GM21825 (cell line): ENCODE measurements at regions not wholly inside any gene's neighbourhood (a gene's known extent, or its start where the extent isn't known, plus 50 kb on each side); places are given as distances from the start of the nearest gene placed in this dataset.

Experiments
- ATAC-seq: cut with Tn5 transposase; IDR thresholded peaks from one replicate; pipeline ENCODE4 v1.9.1; 2021; ENCODE audit warnings: mild to moderate bottlenecking, moderate library complexity; ENCODE audit not compliant: unreplicated experiment

DNA sequence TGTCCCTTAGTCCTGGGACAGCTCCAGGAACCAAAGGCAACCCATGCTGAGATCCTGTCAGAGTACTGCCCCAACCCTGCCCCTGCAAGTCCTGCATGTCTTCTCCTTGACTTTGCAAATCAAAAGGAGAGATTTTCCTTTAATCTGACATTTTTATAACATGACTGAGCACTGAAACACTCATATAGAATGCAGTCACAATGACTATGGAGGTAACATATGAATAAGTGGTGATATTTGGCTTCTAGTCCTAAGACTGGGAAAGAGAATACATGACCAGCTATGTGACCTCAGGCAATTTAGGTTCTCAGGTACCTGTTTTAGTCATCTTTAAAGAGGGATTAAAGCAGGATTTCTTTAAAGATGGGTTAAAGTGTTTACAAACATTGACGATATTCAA is 941.6 kb upstream of the CDH8 start:
- no peak for ATAC-seq

DNA sequence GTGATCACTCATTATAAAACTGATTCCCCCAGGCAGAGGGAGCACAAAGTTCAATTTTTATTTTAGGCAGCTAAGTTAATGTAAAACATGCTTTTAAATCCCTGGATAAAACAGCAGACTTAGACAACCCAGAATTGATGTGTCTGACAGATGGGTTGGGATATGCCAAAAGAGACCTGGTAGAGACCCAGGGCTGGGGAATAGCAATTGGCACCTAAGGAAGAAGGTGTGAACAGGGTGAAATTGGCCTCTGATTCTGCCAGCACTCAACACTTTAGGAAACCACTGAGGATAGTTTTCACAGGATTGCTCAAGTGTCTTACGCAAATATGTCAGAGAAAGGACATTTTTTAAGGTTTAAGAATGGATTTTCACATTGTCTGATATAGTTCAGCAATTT is 938.2 kb upstream of the CDH8 start:
- no peak for ATAC-seq

DNA sequence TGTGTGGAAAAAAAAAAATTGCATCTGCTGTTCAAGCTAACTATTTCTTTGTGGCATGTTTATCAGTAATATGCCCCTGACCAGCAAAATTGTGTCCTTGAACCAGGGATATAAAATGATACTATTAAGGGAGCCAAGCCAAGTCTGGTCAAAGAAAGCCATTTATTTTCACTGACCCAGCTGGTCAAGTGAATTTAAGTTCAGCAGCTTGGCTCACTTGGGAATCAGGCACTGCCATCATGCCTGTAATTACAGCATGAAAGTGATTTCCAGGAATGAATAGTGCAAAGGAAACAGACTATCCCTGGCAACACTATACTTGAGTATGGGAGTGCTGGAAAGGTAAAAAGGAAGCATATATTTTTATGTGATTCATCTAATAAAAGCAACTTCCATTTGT is 934.6 kb upstream of the CDH8 start:
- no peak for ATAC-seq

DNA sequence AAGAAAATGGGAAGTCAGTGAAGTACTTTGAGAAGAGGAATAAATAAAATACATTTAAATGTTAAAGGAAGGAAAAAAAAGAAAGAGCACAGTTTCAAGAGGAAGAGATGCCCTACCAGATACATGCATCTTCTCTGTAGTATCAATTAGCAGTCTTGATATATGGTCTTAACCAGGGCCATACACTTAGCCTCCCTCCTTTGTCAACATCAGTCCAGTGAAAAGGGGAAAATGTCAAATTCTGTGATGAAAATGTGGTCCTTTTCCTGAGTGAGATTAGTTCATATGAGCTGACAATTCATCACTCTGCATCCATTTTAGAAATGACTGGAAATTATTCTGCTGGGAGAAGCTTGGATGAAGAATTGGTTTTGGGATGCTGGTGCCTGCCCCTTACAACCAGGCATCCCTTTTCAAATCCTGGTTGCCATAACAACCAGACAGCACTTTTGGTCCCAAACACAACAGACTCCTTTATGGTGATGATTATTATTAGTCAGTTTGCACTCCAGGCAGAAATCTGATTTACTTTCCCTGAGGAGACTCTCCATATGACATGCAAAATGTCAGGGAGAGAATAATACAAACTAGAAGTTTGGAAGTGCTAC is 933.6 kb upstream of the CDH8 start:
- ATAC-seq, result no peak

DNA sequence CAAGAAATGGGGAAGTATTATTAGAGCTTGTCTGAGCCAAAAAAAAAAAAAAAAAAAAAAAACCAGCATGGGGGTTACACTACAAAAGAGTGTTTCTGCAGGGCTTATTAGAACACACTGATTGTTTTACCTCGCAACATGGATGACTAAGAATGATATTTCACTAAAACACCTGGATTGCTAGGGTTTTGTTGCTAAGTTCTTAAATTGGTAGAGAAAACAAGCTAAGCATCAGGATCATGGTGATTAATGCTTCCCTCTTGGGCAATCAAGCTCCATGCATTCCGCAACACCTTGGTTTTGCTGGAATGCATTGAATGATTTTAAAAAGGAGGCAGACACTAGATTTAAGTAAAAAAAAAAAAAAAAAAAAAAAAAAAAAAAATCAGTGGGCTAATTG is 931.4 kb upstream of the CDH8 start:
- no peak for ATAC-seq

DNA sequence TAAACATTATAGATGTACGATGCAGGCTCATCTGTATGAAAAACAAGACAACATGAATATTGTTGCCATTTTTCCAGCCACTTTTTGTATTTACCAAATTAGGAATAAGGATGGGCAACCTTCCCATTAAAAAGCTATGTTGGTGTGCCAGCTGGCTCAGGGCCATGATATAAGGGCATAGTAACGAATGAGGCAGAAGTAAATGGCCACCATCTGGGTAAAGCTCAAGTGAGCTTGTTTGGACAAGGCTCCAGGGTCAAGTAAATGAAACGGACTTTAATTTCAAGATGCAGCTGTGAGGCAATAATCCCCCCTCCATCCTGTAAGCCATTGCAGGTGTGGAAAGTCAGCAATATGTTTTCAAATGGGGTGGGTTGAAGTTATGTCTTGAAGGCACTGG is 930.9 kb upstream of the CDH8 start:
- no peak for ATAC-seq

DNA sequence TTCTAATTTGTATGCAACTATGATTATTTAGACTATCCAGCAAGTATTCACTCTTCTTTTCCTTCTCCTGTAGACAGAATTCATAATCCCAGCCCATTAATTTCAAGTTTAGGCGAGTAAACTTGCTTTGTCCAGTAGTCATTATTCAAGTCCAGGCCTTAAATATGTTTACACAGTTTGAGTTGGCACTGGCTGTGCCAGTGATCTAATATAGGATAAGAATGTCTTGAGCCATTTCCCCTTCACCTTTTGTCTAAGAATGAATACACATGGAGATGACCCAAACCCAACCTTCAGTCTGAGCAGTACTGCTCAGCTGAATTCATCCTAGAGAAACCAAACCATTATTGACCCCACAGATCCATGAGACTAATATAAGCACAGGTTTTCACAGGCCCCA is 930.4 kb upstream of the CDH8 start:
- ATAC-seq, result no peak

DNA sequence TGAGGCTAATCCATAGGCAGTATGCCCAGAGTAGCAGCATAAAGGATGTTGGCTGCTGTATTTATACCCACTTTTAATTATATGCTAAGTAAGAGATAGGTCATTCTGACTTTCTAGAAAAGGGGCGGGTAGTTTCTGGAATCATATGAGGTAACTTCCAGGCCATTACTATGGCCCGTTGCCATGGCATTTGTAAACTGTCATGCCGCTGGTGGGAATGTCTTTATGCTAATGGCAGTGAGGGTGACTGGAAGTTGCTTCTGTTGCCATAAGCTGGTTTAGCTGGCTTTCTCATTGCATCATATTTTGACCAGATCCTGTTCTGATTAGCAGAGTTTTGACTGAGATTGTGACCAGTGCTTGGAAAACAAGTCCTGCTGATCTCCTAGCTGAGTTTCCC is 929.6 kb upstream of the CDH8 start:
- ATAC-seq, result no peak

DNA sequence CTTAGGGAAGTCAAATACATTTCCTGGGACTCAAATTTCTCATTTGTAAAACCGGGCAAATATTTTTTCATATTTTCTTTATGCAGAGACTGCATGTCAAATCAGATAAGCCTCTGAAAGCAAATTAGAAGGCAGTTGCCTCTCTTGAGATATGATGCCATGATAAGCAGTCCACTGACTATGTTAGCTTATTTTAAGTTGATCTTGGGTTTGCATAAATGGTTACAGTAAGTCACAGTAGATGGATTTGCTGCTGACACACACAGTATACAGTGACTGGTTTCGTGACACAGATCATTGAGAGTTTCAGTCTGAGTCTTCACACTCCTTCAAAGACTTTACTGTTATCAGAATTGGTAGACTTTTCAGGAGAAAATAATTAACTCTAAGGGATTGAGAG is 927.6 kb upstream of the CDH8 start:
- no peak for ATAC-seq

DNA sequence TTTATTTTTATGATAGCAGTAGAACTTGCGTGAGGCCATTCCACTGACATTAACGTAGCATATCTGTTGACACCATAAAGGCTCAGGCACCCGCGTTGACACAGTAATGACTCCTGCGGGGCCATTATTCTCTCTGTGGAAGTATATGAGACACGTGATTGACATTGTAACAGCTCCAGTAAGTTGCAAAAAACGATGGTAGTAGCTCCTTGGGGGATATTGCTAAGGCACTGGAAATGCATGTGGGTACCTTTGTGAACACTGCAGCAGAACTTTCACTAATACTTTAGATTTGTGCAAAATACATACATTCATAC is 918.8 kb upstream of the CDH8 start:
- ATAC-seq, result no peak

DNA sequence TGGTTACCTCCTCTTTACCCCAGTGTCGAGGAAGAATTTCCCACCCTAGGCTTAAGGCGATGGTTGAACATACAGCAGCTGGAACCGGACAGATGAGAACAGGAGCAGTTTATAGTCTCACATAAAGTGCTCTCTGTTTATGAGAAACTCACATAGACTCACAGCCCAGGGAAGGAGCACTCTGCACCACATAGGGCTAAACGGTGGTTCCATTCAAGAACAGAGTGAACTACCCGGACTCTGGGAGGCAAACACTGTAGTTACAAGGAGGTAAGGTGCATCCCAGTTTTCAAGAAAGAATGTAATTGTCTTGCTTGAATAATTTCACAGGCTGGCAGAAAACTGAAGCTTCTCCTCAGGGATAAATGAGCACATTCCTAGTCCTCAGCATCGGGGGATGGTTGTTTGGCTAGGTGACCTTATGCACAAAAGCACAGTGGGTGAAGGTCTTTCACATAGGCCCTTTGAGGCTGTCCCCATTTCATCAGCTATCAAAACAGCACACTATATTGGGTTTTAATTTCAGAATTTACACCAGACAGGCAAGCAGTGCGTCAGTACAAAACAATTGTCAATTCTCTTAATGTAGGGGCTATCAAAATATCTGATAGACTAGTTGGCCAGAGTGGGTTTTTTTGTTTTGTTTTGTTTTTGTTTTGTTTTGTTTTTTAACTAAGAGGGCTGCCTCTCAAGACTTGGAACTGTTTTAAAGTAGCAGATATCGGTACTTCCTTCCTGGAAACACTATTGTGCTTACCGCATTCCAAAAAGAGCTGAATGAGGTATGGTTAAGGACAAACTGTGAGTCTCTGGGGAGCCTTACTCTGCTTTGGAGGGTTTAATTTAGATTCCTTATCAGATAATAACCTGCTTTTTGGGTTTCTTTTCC is 918.1 kb upstream of the CDH8 start:
- ATAC-seq, result no peak

DNA sequence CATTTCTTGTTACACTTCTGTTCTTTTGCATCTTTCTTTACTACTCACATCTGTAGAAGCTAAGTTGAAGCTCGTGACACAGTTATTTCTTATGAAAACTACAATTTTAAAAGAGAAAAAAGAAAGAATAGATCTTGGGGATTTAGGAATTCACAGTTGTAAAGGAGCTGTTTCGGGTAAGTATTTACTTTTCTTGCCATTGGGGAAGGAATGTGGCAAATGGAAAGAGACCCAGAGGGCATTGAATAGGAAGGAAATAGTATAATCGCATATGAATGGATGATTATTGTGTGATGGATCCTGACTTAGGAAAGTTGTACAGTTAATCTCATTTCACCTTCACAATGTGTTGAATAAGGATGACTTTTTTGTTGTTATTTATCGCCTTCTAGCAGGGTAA is 914.1 kb upstream of the CDH8 start:
- ATAC-seq, result no peak

DNA sequence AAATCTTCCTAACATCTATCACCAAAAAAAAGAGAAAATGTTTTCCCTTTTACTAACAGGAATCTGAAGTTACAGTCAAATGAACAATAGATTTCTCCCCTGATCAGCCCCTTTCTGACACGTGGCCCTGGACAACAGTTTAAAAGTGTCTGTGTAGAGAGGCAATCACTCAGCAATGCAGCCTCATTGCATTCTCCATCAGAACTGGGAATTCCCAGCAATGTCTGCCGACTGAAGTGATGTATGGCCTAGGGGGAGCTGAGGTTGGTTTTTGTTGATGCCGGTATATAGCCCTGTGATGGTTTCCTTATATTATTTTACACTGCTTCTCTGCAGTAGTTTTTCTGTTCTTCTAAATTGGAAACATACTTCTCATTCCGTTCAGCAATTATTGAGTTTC is 904.3 kb upstream of the CDH8 start:
- no peak for ATAC-seq

DNA sequence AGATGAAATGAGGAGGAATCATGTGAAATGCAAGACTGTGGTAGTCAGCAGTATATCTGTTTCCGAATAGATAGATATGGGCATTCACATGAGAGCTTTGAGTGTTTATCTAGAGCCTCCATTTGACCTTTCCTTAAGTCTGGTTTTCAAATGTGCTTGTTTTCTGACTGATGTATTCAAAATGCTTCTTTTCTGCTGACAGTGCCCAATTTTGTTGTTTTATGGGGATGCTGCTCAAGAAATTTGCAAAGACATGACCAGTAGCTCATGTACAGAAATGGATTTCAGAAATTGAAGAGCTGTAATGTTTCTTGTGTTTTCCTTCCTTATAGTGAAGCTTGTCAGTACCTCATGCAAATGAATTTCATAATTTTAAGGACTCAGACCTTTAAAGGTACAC is 903.4 kb upstream of the CDH8 start:
- no peak for ATAC-seq

DNA sequence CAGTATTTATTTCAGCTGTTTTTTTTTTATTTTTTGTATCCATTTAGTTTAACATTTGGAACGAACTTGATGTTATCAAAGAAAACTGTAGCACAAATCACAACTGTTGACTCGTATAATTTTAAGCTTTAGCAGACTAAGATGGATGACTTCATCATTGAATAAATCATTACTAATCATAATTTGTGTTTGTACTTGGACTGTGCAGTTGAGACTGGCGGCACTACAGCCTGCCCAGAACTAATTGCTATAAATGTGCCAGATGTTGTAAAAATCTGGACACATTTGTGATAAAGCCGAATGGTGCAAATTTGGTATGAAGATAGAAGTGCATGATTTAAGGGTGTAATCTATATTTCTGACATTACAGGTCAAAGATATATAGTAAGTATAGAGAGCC is 897.7 kb upstream of the CDH8 start:
- ATAC-seq, result no peak

DNA sequence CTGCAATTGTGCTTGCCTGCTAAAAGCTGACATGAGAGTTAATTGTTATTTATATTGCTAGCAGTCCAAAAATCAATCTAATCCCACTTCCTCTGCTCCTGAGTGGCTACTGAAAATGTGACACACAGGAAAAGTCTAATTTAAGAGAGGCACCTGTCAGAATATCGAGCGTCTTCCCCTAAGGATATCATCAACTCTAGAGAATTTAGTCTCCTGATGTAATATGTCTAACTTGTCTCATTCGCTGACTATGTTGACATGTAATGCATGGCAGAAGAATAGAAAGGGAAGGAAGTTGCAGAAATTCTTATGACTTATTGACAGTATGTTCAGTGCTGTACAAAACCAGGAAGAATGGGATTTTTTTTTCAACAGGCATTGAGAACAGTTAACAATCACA is 893.4 kb upstream of the CDH8 start:
- no peak for ATAC-seq

DNA sequence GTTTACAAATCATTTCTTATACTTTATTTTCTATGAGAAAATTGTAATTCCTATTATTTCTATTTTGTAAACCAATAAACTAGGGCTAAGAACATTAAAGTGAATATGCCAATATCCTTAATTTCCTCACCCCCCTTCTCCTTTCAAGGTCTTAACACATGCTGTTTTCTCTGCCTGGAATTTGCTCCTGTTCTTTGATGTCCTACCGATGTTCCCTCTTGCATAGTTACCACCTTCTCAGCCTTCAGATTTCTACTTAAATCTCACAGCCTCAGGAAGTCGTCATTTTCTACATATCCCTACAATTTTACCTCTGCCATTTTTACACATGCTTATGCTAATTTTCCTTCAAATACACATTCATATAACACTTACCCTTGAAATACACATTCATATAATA is 890.9 kb upstream of the CDH8 start:
- ATAC-seq, result no peak

DNA sequence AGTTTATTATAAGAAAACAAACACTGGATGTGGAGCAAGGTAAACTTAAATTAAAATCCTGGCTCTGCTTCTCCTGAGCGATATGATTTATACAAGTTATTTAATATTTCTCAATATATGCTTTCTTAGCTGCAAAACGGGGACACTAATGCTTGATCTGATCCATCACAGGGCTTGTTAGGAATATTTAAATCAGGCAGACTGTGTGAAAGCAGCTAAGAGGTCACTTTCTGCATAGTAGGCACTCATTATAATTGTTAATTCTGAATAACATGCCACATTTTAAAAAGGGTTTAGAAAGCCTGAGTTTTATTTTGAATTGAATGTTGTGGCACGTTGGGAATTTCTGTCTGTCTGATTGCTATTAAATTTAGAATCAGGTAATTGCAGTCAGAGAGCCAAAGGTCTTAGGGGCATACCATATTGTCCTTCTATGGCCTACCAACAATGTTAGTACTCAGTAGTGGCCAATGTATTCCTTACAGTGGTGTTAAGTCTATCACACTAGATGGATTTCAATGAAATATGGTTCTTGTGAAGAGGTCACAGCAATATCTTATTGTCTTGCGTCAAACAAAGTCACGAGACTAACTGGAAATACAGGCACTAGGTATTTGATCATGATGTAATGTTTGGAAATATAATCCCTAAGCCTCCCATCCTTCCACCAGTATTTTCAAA is 890.0 kb upstream of the CDH8 start:
- no peak for ATAC-seq

DNA sequence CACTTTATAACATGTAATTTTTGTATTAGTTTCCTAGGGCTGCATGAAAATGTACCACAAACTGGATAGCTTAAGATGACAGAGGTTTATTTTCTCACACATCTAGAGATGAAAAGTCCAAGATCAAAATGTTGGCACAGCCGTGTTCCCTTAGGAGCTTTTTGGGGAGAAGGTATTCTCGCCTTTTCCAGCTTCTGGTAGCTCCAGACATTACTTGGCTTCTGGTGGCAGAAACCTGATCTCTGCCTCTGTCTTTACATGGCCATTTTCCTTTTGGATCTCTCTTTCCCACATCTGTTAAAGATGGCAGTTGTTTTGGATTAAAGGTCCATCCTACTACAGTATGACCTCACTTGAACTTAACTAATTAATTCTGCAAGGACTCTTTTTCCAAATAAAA is 885.7 kb upstream of the CDH8 start:
- no peak for ATAC-seq

DNA sequence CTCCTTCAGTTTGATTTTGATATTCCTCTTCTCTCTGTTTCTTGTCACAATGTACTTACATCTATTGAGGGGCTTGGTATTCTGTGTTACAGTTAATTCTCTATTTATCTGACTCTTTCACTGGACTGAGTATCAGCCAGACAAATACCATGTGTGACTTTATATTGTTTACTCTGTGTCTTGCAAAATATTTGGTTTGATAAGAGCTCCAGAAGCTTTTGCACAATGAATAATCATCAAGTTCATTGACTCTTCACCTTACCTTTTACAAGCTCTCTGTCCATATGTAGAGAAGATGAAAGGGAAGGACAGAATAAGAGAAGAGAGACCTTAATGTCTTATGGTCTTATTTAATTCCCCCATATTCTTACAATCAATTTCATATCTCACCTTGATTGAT is 877.7 kb upstream of the CDH8 start:
- no peak for ATAC-seq

DNA sequence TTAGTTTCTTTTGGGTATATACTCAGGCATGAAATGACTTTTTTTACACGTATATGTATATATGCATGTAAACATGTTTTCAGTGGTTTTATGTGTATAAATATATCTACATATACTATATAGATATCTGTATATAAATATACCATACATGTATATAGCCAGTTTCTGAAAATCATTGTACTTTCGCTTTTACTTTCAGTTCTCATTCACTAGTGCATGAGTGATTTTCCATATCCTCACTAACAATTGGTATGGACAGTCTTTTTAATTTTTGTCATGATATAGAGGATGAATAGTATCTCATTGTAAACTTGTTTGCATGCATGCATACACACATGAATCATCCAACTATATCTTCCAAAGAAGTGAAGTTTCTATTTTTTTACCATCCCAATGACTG is 877.1 kb upstream of the CDH8 start:
- no peak for ATAC-seq

DNA sequence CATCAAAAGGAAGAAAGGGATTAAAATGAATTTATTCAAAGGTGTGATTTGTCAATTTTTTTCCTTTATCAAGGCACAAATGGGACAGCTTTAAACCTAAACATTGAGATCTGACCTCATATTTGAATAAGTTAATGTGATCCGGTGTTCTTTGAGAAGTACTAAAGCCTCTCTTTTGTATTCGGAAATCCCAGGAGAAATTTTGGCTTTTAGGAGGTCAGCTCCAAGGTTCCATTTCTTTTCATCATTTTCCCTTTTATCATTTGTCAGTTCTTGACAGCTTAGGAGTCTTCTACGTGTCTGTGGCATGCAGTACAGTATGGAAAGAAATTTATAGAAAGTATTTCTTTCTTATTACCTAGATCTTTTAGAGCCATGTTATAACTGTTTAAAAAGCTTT is 873.4 kb upstream of the CDH8 start:
- ATAC-seq, result no peak
